Right lobe of liver (tissue), 6 donors: ENCODE measurements at regions not wholly inside any gene's neighbourhood (a gene's known extent, or its start where the extent isn't known, plus 50 kb on each side); places are given as distances from the start of the nearest gene placed in this dataset.

ENCODE experiments used
- ATAC-seq, 4 donors: fragments of 200-7000 bp; cut with Tn5 transposase; one replicate each; pipeline ENCODE4 v1.9.1; 2020; ENCODE audit warnings: mild to moderate bottlenecking in 4 of 4, moderate library complexity in 4 of 4
- DNase-seq, 3 donors: peaks; one replicate each; pipeline ENCODE4 v3.0.0-alpha.2; 2020
- H3K27ac ChIP-seq, 3 donors: fragments of 200-600 bp; one replicate each; pipeline ENCODE4 v1.8.0; 2022
- H3K27me3 ChIP-seq, 2 donors: fragments of 200-600 bp; one replicate each; pipeline ENCODE4 v1.8.0; 2022
- H3K36me3 ChIP-seq, 4 donors: fragments of 200-600 bp; sonication (generic) in 1 of 4; one replicate each; pipeline versions ENCODE4 v1.5.1 to v1.8.0; 2017 to 2022; ENCODE audit warnings: control low read depth in 1 of 4
- H3K4me1 ChIP-seq, 4 donors: fragments of 200-600 bp; sonication (generic) in 1 of 4; one replicate each; pipeline versions ENCODE4 v1.5.1 to v1.8.0; 2017 to 2022; ENCODE audit warnings: control low read depth in 1 of 4
- H3K4me3 ChIP-seq, 3 donors: fragments of 200-600 bp; one replicate each; pipeline ENCODE4 v1.8.0; 2022
- H3K9me3 ChIP-seq, 4 donors: fragments of 200-600 bp; sonication (generic) in 1 of 4; one replicate each; pipeline versions ENCODE4 v1.5.1 to v1.8.0; 2017 to 2022; ENCODE audit warnings: control low read depth in 1 of 4
- CTCF ChIP-seq, 4 donors: fragments of 200-600 bp in 3 of 4; fragments of 450-650 bp in 1 of 4; IDR thresholded peaks; one replicate each; pipeline versions ENCODE4 v1.5.1 to v1.8.0; 2016 to 2022; ENCODE audit warnings: antibody characterized with exemption in 4 of 4, mild to moderate bottlenecking in 2 of 4
- POLR2A ChIP-seq: fragments of 450-650 bp; IDR thresholded peaks from one replicate; pipeline ENCODE4 v1.6.1; 2017; ENCODE audit warnings: antibody characterized with exemption, mild to moderate bottlenecking
- WGBS: methylation state at CpG from one replicate; pipeline ENCODE4 v1.1.6; 2018; ENCODE audit warnings: low coverage, low lambda C conversion rate; ENCODE audit not compliant: insufficient coverage; ENCODE audit errors: missing lambda C conversion rate; 5-methylcytosine and 5-hydroxymethylcytosine counted together
- intact Hi-C, 2 donors: fragments of 100-400 bp; cut with DNase I; formaldehyde crosslinking; loops; one replicate each; pipeline versions ENCODE4 v1.11.2 to v1.14.1; 2022
- donor health status: DM: no; HTN: yes; CAD: no.
- donor health status: DM: no; HTN: no; CAD: no.
- donor health status: DM: no; HTN: no; CAD: no.
- donor health status: DM: no; HTN: yes; CAD: no.
- donor health status: DM: no; HTN: yes; CAD: no.

DNA sequence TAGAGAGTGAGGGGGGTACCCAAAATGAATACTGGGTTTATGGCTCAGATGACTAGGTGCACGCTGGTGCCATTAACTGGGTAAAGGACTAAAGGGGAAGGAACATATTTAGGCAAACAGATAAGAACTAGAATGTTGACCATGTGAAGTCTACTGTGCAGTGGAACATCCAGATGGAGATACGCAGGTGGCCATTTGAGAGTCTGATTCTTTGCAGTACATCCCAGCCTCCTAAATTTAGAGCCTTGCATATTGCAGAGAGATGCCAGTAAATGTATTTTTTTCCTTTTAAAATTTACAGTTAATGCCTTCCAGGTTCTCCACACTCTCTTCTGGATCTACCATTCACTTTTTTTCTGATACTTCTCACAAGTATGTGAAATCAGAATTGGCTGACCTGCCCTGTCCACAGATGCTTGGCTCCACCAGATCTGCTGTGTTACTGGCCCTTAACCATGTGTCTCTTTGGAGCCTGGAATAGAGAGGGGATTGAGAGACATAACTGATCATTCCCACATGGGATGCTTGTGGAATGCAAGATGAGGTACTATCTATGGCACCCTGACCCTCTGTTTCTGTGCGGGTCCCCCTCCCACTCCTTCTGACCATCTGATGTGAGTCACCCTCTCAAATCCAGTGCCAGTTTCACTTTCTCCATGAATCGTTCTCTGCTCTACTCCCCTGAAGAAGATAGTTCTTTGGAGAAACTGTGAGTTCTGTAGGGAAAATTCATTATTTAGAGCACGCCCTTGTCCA is 77.0 kb upstream of the NCAM1 start:
- H3K4me1 ChIP-seq = no peaks in the 10 kb centered on the region
- intact Hi-C loops = no loop called here
- 64% methylated on average over 4 of the region's 5 CpGs for WGBS
- no peak overlapping the region for H3K4me3 ChIP-seq
- H3K27me3 ChIP-seq = no peaks in the 10 kb centered on the region
- no peak for ATAC-seq
- H3K9me3 ChIP-seq = no peaks in the 10 kb centered on the region
- H3K27ac ChIP-seq = no peak overlapping the region
- no peak for TF ChIP-seq POLR2A
- no peak for TF ChIP-seq CTCF (IDR thresholded peaks at IDR 0.05)
- no peaks in the 10 kb centered on the region for H3K36me3 ChIP-seq
- DNase-seq = no peak

GRCh38 chr11:112885744-112886433 is 75.3 kb upstream of the NCAM1 start:
- no peak for DNase-seq
- no peaks in the 10 kb centered on the region for H3K36me3 ChIP-seq
- no peaks in the 10 kb centered on the region for H3K4me1 ChIP-seq
- H3K4me3 ChIP-seq = no peak overlapping the region
- WGBS = 38% methylated on average over 5 of the region's 7 CpGs
- no peak overlapping the region for H3K27ac ChIP-seq
- no peaks in the 10 kb centered on the region for H3K9me3 ChIP-seq
- no peak for TF ChIP-seq POLR2A
- no peak for TF ChIP-seq CTCF (IDR thresholded peaks at IDR 0.05)
- intact Hi-C loops = no loop called here
- no peak for ATAC-seq
- H3K27me3 ChIP-seq = no peaks in the 10 kb centered on the region

DNA sequence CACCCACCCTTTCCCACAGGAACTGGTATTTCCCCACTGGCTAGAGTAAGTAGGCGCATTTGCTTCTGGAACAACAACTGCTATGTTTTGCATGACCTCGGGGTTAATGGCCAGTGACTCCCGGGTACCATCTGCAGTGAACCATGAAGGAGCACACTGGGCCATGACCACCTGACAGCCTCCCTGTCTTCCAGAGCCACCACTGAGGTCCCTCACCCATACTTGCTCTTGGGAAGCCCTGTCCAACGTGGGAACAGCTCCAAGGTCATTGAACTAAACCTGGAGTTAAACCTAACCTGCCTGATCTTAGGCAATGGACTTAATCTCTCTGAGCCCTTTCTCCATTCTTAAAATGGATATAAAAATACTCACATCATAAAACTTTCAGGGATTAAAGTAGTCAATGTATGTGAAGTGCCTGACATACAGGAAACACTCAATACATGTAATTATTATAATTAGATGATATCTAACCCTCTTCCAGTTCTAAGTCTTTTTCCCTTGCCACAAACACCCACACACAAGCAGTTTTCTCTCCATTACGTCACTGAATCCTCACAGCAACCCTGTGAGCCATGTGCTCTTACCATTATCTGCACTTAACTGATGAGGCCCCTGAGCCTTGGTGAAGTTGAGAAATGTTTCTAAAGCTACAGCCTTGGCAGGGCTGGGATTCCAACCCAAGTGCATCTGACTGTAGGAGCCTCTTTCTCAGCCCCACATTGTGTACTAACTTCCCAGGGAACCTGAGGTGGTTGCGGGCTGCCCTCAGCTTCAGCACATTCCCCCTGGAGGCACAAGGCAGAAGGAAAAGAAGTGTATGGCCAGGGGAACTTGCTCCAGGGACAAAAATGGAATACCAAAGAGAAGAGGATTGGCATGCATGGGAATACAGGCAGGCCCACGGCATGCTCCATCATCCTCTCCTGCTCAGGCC is 74.5 kb upstream of the NCAM1 start:
- H3K4me1 ChIP-seq = no peaks in the 10 kb centered on the region
- no peak overlapping the region for H3K27ac ChIP-seq
- 63% methylated on average over 7 of the region's 7 CpGs for WGBS
- ATAC-seq = no peak
- DNase-seq = no peak
- H3K4me3 ChIP-seq = no peak overlapping the region
- H3K9me3 ChIP-seq = no peaks in the 10 kb centered on the region
- intact Hi-C loops = no loop called here
- no peaks in the 10 kb centered on the region for H3K36me3 ChIP-seq
- TF ChIP-seq POLR2A (no peak), CTCF (IDR thresholded peaks at IDR 0.05) (no peak)
- H3K27me3 ChIP-seq = no peaks in the 10 kb centered on the region

GRCh38 chr11:112889446-112889845 is 71.8 kb upstream of the NCAM1 start:
- WGBS = 83% methylated on average over 3 of the region's 3 CpGs
- Histone ChIP-seq H3K27ac (no peak overlapping the region), H3K4me3 (no peak overlapping the region), H3K27me3 (no peaks in the 10 kb centered on the region), H3K4me1 (no peaks in the 10 kb centered on the region), H3K36me3 (no peaks in the 10 kb centered on the region), H3K9me3 (no peaks in the 10 kb centered on the region)
- ATAC-seq (no peak), DNase-seq (no peak)
- intact Hi-C loops = no loop called here
- TF ChIP-seq CTCF (IDR thresholded peaks at IDR 0.05) = no peak
